Activated CD4-positive, CD25-positive, alpha-beta regulatory T cell (primary cell): ENCODE measurements at regions not wholly inside any gene's neighbourhood (a gene's known extent, or its start where the extent isn't known, plus 50 kb on each side); places are given as distances from the start of the nearest gene placed in this dataset.
"Not testable (repeated sequence)": the region's sequence is repeated elsewhere in the genome, so short reads cannot be mapped to it uniquely, and the experiment has no call there.

Source experiments
- DNase-seq, 4 experiments: peaks; one replicate each; lab custom pipeline; 2025; lab: John Stamatoyannopoulos, UW

DNA sequence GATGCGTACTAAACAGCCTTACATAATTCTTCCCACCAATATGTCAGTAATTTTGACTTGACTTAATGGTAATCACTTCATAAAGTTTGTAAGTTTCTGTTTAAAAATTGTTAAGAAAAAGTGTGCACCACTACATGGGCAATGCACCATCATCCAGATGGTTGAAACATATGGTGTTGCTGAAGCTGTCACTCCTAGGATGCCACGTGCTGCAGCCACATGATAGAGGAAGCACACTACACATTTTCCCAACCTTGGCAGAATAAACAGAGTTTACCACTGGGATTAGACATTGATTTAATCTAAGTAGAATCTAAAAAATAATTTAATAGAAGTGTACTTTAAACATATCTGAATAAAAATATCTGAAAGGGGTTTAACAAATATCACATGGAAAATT, 1209.9 kb downstream of the NSUN3 start:
- no peak for DNase-seq

DNA sequence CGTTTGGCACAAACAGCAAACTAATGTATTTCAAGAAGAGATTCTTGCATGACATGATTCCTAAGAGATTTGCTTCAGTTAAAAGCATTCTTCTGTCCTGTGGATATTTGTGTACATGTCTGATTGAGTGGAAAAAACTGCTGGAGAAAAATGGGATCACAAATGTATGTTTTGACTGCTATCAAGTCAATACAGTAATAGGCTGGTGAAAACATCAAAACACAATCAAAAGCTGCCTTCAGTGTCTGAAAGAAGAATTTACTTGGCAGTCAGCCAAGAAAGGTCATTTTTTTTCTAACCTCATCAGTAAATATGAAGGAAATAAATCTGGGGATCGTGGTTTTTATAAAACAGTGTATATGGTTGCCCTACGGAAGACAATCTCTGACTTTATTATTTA, 1214.8 kb downstream of the NSUN3 start:
- DNase-seq, result no peak

GRCh38 chr3:95280711-95281352, 1218.0 kb downstream of the NSUN3 start:
- DNase-seq, result no peak

GRCh38 chr3:95289295-95289694, 1226.4 kb downstream of the NSUN3 start:
- no peak for DNase-seq

DNA sequence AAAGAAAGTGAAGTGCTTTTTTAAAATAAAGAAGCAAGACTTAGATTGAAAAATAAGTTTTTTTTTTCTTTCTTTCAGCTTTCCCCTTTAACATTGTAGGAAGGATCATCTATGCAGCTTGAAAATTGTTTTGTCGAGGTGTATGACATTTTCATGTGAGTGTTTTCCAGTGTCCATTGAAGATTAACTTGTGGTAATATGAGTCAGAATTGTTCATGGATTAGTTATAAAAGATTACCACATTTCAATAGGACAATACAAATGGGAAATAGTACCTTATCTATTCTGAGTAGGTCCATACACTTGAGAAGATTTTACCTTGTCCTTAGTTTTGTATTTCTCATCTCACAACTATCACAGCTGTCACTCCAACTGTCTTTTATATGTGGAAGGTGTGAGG, 1234.7 kb downstream of the NSUN3 start:
- DNase-seq, result no peak

DNA sequence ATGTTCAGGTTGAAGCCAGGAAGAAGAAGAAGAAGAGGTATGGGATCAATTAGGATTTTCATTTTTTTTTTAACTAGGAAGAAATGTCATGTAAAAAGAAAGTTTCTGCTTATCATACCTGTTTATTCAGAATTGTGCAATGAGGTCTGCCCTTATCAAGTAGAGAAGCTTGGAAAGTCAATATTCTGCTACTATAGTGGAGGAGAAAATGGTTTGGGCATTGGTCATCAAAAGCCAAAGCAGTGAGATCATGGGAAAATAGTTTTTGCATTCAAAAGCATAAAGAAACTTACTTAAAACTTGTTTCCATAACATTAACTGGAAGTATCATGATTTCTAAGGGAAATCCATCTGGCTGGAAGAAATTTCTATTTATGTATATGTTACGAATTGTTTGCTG, 1239.2 kb downstream of the NSUN3 start:
- DNase-seq, result no peak

DNA sequence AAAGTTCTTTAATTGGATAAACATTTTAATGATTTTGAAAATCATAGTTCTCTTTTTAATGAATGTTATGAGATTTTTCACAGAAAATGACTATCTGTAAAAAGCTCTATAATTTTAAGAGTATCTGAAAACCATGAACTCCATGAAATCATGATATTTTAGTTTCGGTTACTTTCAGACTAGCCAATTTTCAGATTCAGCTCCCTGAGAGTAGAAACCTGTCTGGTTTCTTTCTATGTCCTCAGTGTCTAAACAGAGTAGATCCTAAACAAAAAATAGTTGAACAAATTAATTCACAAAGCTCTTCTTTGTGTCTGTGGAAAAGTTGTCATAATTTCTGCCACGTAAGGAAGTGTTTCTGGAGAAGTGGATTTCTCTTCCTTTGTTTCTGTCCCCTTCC, 1247.7 kb downstream of the NSUN3 start:
- DNase-seq, result no peak

GRCh38 chr3:95311272-95311671, 1248.4 kb downstream of the NSUN3 start:
- DNase-seq, result no peak

DNA sequence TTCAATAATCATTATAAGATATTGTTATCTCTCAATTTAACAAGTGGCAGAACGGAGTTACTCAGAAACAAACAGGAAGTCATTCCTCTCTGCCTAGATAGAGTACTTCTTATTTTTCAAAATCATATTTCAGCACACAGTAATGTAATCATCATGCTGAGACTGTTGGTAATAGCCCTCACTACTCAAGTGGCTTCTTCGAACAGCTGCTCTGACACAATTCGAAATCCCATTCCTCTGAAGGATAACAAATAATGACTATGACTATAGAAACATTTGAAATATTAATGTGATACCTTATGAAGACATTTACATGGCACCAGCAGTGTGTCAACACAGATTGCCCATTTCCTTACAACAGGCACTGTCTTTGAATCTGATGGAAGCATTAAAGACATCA, 1249.8 kb downstream of the NSUN3 start:
- DNase-seq, result no peak

DNA sequence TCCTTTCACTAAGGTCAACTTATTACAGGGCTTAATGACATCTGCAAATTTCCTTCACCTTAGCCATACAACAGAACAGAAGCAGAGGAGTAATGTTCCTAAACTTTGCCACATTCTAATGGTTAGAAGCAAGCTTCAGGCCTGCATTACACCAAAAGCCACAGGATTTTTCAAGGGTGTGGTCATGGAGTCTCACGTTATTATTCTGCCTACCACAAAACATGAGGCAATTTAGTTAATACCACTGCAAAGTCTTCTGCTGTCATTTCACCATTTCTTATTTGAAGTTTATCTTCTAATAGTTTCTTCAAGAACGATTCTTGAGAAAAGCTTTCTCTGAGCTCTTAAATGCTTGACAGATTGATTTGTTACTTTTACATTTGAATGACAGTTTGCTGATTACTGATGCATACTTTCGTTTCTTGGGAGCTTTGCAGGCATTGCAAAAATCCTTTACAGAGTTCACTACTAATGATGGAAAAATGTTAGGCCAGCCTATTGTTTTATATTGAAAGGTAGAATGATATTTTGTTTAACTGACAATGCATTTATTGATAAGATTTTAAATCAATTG, 1257.1 kb downstream of the NSUN3 start:
- DNase-seq, result no peak

- DNase-seq, result no peak
Observed at GRCh38 chr3:95327478-95327877, 1264.6 kb downstream of the NSUN3 start.

DNA sequence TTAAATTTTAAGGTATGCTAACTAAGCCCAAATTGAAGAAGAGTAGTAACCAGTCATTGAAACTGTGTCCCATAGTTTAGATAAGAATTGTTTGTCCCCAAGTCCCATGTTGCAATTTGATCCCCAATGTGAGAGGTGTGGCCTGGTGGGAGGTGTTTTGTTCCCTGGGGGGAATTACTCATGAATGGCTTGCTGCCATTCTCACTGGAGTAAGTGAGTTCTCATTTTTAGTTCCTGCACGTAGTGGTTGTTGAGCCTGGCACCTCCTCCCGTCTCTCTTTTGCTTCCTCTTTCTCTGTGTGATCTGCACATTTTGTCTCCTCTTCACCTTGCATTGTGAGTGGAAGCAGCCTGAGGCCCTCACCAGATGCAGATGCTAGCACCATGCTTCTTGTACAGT, 1271.0 kb downstream of the NSUN3 start:
- no peak for DNase-seq

GRCh38 chr3:95334461-95334860, 1271.6 kb downstream of the NSUN3 start:
- no peak for DNase-seq

DNA sequence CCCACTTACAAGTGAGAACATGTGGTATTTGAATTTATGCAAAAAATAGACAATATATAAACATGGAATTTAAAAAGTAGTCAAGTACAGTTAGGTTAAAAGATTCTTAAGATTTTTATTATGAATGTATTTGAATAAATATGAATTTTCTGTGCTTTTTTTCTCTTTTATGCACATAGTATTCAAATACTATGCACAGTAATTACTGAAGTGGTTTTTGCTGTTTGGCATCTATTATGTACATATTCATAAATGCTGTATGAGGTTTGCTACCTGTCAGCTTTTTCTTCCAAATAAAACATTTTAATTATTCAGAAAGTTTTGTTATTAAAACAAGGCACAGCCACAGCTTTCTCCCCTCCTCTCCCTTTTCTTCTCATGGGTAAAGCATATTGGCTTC, 1272.7 kb downstream of the NSUN3 start:
- no peak for DNase-seq

DNA sequence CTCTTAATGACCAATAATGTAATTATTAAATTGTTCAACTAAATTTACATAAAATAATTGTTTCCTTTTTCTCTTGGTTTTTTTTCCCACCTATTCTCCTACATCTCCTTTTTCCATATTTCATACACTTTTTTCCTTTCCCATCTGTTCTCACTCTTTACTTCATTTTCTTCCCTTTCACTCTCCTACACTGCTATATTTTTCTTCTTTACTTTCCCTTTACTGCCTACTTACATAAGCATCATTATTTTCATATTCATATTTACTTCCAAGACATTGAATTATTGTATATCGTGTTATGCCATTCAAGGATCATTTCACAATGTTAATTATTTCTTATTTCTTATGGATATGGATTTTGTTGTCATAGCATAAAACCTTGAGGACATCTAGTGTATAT, 1275.6 kb downstream of the NSUN3 start:
- DNase-seq, result no peak

DNA sequence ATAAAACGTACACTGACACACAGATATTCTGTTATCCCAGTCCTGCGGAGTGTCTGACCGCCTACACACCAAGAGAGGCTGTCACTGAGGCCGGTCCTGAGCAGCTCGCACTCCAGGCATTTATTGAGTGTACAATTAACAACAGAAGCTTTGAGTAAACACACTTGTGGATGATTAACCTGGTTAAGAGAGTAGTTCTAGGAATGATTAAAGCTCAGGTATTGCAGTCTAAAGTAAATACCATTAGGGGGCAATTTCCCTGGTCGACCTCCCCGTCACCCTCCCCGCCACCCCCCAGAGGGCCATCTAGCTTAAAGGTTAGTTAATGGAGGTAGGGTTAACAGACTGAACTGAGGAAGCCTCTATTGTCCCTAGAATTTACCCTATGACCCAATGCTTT, 1278.5 kb downstream of the NSUN3 start:
- DNase-seq, result no peak

DNA sequence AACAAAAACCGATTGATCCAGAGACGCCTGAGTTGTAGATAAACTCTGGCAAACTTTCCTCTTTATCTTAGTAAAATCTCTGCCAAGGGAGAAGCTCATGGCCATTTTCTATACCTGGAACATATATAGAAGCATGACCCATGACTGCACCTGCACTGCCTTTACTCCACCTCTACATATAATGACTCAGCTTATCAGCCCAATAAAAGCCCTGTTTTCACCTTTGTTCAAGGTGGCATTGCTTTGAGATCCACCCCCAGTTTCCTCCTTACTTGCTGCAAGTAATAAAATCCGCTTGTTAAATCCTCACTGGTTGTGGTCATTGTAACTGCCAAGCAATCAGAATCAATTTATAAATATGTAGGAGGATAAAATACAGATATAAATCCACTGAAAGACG, 1280.4 kb downstream of the NSUN3 start:
- DNase-seq, result no peak

- DNase-seq, result no peak
Observed at GRCh38 chr3:95343767-95344166, 1280.9 kb downstream of the NSUN3 start.

DNA sequence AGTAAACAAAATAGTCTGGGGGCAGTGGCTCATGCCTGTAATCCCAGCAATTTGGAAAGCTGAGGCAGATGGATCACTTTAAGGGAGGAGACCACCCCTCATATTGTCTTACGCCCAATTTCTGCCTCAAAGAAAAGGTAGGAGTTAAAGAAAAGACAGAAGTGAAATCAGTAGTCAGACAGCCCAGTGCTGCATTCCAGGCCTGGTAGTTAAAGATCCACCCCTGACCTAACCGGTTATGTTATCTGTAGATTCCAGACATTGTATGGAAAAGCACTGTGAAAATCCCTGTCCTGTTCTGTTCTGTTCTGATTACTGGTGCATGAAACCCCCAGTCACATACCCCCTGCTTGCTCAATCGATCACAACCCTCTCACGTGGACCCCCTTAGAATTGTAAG, 1285.1 kb downstream of the NSUN3 start:
- not testable (repeated sequence) for DNase-seq

DNA sequence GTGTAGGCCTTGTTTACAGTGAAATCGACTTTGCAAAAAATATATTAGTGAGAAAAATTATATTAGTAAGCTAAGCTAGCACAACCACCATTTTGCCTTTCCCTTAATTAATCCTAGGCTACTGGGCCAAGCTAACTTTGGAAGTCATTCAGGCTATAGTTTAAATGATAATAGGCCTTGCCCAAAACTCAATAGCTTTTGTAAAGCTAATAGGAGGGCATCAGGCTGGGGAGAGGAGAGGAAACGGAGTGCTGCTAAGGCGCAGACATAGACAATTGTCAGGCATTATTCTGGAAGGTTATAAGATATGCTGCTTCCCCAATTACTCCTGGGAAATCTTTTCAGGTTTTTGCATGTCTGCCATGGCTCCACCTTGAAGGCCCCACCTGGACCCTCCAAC, 1286.0 kb downstream of the NSUN3 start:
- no peak for DNase-seq

DNA sequence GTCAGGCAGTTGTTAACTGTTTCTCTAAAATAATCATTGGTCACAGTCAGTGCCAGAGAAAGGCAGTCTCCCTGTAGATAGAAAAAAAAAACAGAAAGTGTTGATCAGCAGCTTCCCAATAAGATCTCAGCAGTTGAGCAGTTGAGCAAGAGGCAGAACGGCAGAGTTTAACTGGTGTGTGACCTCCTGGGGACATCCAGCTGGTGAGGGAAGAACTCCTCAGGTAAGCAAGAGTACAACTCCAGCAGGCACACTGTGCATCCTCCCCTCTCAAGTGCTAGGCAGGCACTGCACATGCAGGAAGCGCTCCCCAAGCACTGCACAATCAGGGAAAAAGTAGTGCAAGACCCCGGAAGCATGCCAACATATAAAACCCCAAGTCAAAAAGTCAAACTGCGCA, 1287.2 kb downstream of the NSUN3 start:
- no peak for DNase-seq

DNA sequence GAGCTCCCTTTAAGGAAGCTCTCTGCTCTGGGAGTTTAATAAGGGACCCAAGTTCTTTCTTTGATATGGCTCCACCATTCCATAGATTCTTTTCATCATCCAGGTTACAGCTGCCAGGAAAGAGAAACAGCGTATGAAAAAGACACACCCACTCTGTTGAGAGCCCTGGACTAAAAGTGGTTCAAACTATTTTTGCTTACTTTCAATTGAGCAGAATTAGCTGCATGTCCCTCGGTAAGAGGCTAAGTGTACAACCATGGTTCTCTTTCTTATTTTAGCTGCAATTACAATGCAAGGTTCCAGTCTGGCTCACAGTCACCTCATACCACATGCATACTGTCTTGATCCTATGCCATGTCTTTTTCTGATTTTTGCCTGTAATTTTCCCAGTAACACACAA, 1288.3 kb downstream of the NSUN3 start:
- DNase-seq, result no peak

DNA sequence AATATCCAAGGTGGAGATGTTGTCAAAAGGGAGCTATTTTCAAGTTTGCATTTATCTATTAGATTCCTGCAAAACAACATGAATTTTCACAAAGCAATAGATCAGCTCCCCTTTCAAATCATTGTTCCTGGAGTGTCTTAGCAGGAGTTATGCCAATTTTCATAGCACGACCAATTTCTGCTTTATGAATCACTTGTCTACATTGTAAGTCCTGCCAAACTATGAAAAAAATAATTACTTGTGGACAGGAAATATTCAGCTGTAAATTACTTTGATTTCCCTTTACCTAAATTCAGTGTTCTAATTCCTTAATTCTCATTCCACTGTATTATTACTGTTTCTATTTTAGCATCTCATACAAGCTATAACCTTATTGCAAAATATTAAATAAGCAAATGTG, 1289.6 kb downstream of the NSUN3 start:
- no peak for DNase-seq

- DNase-seq, result no peak
Observed at GRCh38 chr3:95354489-95354888, 1291.6 kb downstream of the NSUN3 start.
